ENCODE measurements at regions not wholly inside any gene's neighbourhood (a gene's known extent, or its start where the extent isn't known, plus 50 kb on each side); places are given as distances from the start of the nearest gene placed in this dataset.

GRCh38 chr10:111384556-111384955, 307.7 kb downstream of the ADRA2A start (continued):
- TF ChIP-seq CTCF (conservative IDR thresholded peaks at IDR 0.05; ENCODE audit: low read depth in 2 of 2) (no peak), NANOG (IDR thresholded peaks at IDR 0.05; ENCODE audit: borderline replicate concordance) (no peak), STAT1 (IDR thresholded peaks at IDR 0.05; ENCODE audit: unreplicated experiment) (no peak), ZNF114 (CRISPR knock-in tag; IDR thresholded peaks at IDR 0.05) (no peak), POLR2AphosphoS5 (IDR thresholded peaks at IDR 0.05; ENCODE audit: low read depth) (no peak)

- H3K36me3 Mint-ChIP-seq (ENCODE audit: low read depth), result no peaks in the 10 kb centered on the region; the same call in 2 of the 3 replicates
- Histone ChIP-seq H2AFZ (no peak overlapping the region), H3K79me2 (replicated peaks; ENCODE audit: insufficient read depth) (no peaks in the 10 kb centered on the region), H3K4me2 (no peak overlapping the region), H3K4me3 (no peak overlapping the region), H4K20me1 (replicated peaks; ENCODE audit: insufficient read depth) (no peaks in the 10 kb centered on the region), H3K27ac (ENCODE audit: low read depth) (no peak overlapping the region), H3K4me1 (ENCODE audit: insufficient read depth) (peaks cover 13% of the 10 kb centered on the region; the same call in 1 of the 2 replicates), H3K9me2 (ENCODE audit: insufficient read depth) (peaks cover 29% of the 10 kb centered on the region), H3K36me3 (ENCODE audit: insufficient read depth) (no peaks in the 10 kb centered on the region), H3K27me3 (ENCODE audit: insufficient read depth) (no peaks in the 10 kb centered on the region), H3F3A (replicated peaks; ENCODE audit: low read depth) (no peaks in the 10 kb centered on the region)
- H3K9me3 Mint-ChIP-seq, result 0 out of 3 replicates have a peak, but pooled peaks cover 4% of the 10 kb centered on the region
- H3K27ac Mint-ChIP-seq, result no peak overlapping the region
- DNase-seq (ENCODE audit: low spot score) (no peak), ATAC-seq (no peak)
- H3K4me1 Mint-ChIP-seq, result peaks cover 10% of the 10 kb centered on the region
- peaks cover 2% of the 10 kb centered on the region for H3K27me3 Mint-ChIP-seq (ENCODE audit: insufficient read depth, low read depth, poor library complexity)
- H3K4me3 Mint-ChIP-seq, result no peak overlapping the region
- TF ChIP-seq ZNF331 (CRISPR knock-in tag; IDR thresholded peaks at IDR 0.05; ENCODE audit: low read depth) (no peak), POLR2AphosphoS5 (IDR thresholded peaks at IDR 0.05; ENCODE audit: low read depth) (no peak), ZNF114 (CRISPR knock-in tag; IDR thresholded peaks at IDR 0.05) (no peak), REST (IDR thresholded peaks at IDR 0.05; ENCODE audit: unreplicated experiment) (no peak), ETS1 (IDR thresholded peaks at IDR 0.05) (no peak), JUNB (IDR thresholded peaks at IDR 0.05; ENCODE audit: unreplicated experiment) (no peak), CREB1 (CRISPR knock-in tag; IDR thresholded peaks at IDR 0.05; ENCODE audit: low read depth) (no peak), NANOG (IDR thresholded peaks at IDR 0.05; ENCODE audit: borderline replicate concordance) (no peak), ZNF462 (CRISPR knock-in tag; IDR thresholded peaks at IDR 0.05) (no peak), STAT1 (IDR thresholded peaks at IDR 0.05; ENCODE audit: unreplicated experiment) (no peak)
These were observed 314.2 kb downstream of the ADRA2A start for GRCh38 chr10:111390813-111391563.
